A673 (cell line): ENCODE measurements at regions not wholly inside any gene's neighbourhood (a gene's known extent, or its start where the extent isn't known, plus 50 kb on each side); places are given as distances from the start of the nearest gene placed in this dataset.

Experiments used
- EZH2 ChIP-seq: fragments of 200-600 bp; sonication (generic); IDR thresholded peaks from 2 replicates; pipeline ENCODE4 v1.6.1; 2017; ENCODE audit warnings: borderline replicate concordance, low read depth, mild to moderate bottlenecking, mixed read lengths, antibody characterized with exemption, low read length; ENCODE audit not compliant: poor library complexity, severe bottlenecking
- TF ChIP-seq, protein P1 (sequence below): fragments of 300-800, 200-600 bp; sonication (generic); conservative IDR thresholded peaks from 2 replicates; pipeline ENCODE4 v1.5.1; 2017; ENCODE audit warnings: low read depth, mild to moderate bottlenecking, antibody characterized with exemption, low read length, moderate library complexity, mixed read lengths

DNA sequence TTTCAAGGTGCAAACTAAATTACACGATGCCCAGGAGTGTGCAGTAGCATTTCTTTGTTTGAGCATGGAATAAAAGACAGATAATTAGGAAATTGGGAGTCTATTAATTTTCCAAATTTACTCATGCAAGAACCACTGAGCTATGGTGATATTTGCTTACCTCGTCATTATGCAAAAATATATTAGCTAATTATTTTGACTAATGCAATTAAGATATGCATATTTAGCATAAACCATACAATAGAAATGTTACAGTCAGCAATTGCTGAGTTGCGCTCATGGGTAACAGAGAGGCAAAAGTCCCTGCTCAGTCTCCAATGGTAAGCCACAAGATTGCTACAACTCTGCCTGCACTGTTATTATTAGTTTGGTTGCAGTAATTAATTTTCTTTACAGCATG, 342.0 kb downstream of the TXNL1 start:
- TF ChIP-seq, protein P1, sequence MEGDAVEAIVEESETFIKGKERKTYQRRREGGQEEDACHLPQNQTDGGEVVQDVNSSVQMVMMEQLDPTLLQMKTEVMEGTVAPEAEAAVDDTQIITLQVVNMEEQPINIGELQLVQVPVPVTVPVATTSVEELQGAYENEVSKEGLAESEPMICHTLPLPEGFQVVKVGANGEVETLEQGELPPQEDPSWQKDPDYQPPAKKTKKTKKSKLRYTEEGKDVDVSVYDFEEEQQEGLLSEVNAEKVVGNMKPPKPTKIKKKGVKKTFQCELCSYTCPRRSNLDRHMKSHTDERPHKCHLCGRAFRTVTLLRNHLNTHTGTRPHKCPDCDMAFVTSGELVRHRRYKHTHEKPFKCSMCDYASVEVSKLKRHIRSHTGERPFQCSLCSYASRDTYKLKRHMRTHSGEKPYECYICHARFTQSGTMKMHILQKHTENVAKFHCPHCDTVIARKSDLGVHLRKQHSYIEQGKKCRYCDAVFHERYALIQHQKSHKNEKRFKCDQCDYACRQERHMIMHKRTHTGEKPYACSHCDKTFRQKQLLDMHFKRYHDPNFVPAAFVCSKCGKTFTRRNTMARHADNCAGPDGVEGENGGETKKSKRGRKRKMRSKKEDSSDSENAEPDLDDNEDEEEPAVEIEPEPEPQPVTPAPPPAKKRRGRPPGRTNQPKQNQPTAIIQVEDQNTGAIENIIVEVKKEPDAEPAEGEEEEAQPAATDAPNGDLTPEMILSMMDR = no peak
- no peak for TF ChIP-seq EZH2
